Panc1 (cell line): ENCODE measurements at regions not wholly inside any gene's neighbourhood (a gene's known extent, or its start where the extent isn't known, plus 50 kb on each side); places are given as distances from the start of the nearest gene placed in this dataset.
A peak's percentile ranks its signal among the peaks of the same experiment; 100 is the strongest.

Experiments
- ATAC-seq: fragments of 200-7000 bp; cut with Tn5 transposase; 2 replicates; pipeline ENCODE4 v1.9.1; 2020; ENCODE audit warnings: mild to moderate bottlenecking, moderate library complexity
- BruUV-seq: library from RNA; stranded (reverse); fragments of 400-500 nt; replicated peaks from 2 replicates; lab custom pipeline; 2021; lab: Mats Ljungman, UMichigan
- CTCF ChIA-PET: fragments of 300-600 bp; sonication (Branson Sonifier 250); formaldehyde crosslinking; loops from one replicate; lab custom pipeline; 2022; ENCODE audit warnings: antibody characterized with exemption; lab: Charles Lee
- POLR2A ChIA-PET: fragments of 300-600 bp; sonication (Branson Sonifier 250); formaldehyde crosslinking; loops from one replicate; lab custom pipeline; 2022; ENCODE audit warnings: antibody characterized with exemption; lab: Charles Lee
- DNase-seq: peaks from one replicate; pipeline ENCODE4 v3.0.0-alpha.2; 2010; ENCODE audit warnings: low read depth, low spot score
- H3K27ac ChIP-seq: 2 replicates; pipeline ENCODE4 v1.5.1; 2011; ENCODE audit warnings: mild to moderate bottlenecking, low read length, inconsistent platforms
- H3K27me3 ChIP-seq: fragments of 200-500 bp; sonication (Bioruptor generic); 2 replicates; pipeline ENCODE4 v1.6.0; 2014; ENCODE audit warnings: low read length, inconsistent platforms; ENCODE audit not compliant: control insufficient read depth, insufficient read depth
- H3K36me3 ChIP-seq: fragments of 200-500 bp; sonication (Bioruptor generic); 2 replicates; pipeline ENCODE4 v1.5.1; 2014; ENCODE audit warnings: inconsistent platforms, mild to moderate bottlenecking, low read length, moderate library complexity; ENCODE audit not compliant: control insufficient read depth, insufficient read depth
- H3K4me1 ChIP-seq: 2 replicates; pipeline ENCODE4 v1.5.1; 2011; ENCODE audit warnings: inconsistent platforms, mild to moderate bottlenecking, low read length, moderate library complexity; ENCODE audit not compliant: control insufficient read depth, insufficient read depth
- H3K4me3 ChIP-seq, 2 experiments: 2 replicates each; pipeline ENCODE4 v1.5.1; 2011 to 2012; ENCODE audit warnings: low read depth in 2 of 2, low read length in 2 of 2, mild to moderate bottlenecking in 2 of 2, inconsistent platforms in 1 of 2, moderate library complexity in 1 of 2
- H3K9me3 ChIP-seq: fragments of 200-500 bp; sonication (Bioruptor generic); 2 replicates; pipeline ENCODE4 v1.5.1; 2014; ENCODE audit warnings: low read depth, mild to moderate bottlenecking, inconsistent platforms, low read length, moderate library complexity; ENCODE audit not compliant: control insufficient read depth, insufficient read depth
- POLR2AphosphoS5 ChIP-seq: IDR thresholded peaks from 2 replicates; pipeline ENCODE4 v1.6.1; 2012; ENCODE audit warnings: mild to moderate bottlenecking, low read depth, low read length, moderate library complexity
- SIN3A ChIP-seq: IDR thresholded peaks from 2 replicates; pipeline ENCODE4 v1.6.1; 2012; ENCODE audit warnings: low read depth, mild to moderate bottlenecking, low read length, moderate library complexity, borderline replicate concordance; ENCODE audit not compliant: insufficient read depth
- TCF7L2 ChIP-seq: IDR thresholded peaks from 2 replicates; pipeline ENCODE4 v1.6.1; 2011; ENCODE audit warnings: mild to moderate bottlenecking, low read depth, low read length, inconsistent platforms
- in situ Hi-C: cut with HindIII; loops from 2 replicates; pipeline ENCODE4 v1.10.0; 2016; ENCODE audit warnings: low sequenced_read_pairs, low pct_unique_long_range_greater_than_20kb
- intact Hi-C: fragments of 100-400 bp; cut with micrococcal nuclease; formaldehyde crosslinking; loops from one replicate; pipeline ENCODE4 v1.10.0; 2022; ENCODE audit not compliant: unreplicated experiment
- TF ChIP-seq, protein P1 (sequence below): fragments of 450-650 bp; IDR thresholded peaks from 2 replicates; pipeline ENCODE4 v1.5.1; 2017; ENCODE audit warnings: mild to moderate bottlenecking
- TF ChIP-seq, protein P2 (sequence below), 2 experiments: IDR thresholded peaks; 2 replicates each; pipeline ENCODE4 v1.6.1; 2011 to 2012; ENCODE audit warnings: low read depth in 2 of 2, control low read depth in 1 of 2, low read length in 1 of 2, mild to moderate bottlenecking in 1 of 2, moderate library complexity in 1 of 2; ENCODE audit not compliant: insufficient read depth in 1 of 2

DNA sequence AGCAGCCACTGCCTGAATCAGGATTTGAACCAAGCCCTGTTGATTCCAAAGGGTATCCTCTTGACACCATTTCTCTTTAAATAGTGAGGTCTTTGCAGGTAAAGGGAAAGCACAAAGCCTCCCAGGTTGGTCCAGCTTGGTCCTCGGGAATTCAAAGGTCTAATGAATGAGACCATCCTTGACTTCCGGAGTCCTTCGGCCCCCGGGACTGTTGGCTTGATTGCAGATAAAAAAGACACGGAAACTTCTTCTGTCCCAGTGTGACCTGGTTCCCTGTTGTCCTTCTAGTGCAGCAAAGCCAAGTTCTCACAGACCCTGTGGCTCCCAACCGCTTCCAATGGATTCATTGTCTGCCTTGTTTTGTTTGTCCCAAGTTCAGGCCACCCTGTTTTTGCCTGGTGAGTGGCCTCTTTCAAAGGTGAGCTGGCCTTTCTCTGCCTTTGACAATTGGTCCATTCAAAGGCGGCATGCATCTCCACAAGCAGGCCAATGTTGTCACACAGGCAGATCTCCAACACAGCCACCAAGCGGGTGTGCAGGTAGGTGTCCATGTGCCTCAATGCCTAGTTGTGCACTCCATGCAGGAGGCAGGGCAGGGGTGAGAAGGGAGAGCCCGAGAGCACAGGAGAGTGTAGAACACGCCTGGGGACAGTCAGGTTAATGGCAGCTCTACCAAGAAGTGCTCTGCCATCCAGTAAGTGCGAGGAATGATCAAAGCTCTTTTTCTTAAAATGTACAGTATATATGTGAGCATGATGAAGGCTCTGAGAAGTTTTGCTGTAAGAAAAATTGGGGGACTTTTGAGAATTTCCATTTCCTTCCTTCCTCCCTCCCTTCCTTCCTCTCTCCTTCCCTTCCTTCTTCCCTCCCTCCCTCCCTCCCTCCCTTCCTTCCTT, 82.1 kb upstream of the ZBTB40 start:
- TF ChIP-seq TCF7L2 (no peak), POLR2AphosphoS5 (no peak), SIN3A (no peak)
- TF ChIP-seq, protein P1, sequence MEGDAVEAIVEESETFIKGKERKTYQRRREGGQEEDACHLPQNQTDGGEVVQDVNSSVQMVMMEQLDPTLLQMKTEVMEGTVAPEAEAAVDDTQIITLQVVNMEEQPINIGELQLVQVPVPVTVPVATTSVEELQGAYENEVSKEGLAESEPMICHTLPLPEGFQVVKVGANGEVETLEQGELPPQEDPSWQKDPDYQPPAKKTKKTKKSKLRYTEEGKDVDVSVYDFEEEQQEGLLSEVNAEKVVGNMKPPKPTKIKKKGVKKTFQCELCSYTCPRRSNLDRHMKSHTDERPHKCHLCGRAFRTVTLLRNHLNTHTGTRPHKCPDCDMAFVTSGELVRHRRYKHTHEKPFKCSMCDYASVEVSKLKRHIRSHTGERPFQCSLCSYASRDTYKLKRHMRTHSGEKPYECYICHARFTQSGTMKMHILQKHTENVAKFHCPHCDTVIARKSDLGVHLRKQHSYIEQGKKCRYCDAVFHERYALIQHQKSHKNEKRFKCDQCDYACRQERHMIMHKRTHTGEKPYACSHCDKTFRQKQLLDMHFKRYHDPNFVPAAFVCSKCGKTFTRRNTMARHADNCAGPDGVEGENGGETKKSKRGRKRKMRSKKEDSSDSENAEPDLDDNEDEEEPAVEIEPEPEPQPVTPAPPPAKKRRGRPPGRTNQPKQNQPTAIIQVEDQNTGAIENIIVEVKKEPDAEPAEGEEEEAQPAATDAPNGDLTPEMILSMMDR, result no peak
- TF ChIP-seq, protein P2, sequence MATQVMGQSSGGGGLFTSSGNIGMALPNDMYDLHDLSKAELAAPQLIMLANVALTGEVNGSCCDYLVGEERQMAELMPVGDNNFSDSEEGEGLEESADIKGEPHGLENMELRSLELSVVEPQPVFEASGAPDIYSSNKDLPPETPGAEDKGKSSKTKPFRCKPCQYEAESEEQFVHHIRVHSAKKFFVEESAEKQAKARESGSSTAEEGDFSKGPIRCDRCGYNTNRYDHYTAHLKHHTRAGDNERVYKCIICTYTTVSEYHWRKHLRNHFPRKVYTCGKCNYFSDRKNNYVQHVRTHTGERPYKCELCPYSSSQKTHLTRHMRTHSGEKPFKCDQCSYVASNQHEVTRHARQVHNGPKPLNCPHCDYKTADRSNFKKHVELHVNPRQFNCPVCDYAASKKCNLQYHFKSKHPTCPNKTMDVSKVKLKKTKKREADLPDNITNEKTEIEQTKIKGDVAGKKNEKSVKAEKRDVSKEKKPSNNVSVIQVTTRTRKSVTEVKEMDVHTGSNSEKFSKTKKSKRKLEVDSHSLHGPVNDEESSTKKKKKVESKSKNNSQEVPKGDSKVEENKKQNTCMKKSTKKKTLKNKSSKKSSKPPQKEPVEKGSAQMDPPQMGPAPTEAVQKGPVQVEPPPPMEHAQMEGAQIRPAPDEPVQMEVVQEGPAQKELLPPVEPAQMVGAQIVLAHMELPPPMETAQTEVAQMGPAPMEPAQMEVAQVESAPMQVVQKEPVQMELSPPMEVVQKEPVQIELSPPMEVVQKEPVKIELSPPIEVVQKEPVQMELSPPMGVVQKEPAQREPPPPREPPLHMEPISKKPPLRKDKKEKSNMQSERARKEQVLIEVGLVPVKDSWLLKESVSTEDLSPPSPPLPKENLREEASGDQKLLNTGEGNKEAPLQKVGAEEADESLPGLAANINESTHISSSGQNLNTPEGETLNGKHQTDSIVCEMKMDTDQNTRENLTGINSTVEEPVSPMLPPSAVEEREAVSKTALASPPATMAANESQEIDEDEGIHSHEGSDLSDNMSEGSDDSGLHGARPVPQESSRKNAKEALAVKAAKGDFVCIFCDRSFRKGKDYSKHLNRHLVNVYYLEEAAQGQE (IDR thresholded peaks at IDR 0.05; ENCODE audit: insufficient read depth in 1 of 2, low read depth in 2 of 2, low read length in 1 of 2), result no peak
- no peaks in the 10 kb centered on the region for H3K4me1 ChIP-seq
- DNase-seq, result no peak
- H3K4me3 ChIP-seq, result no peak overlapping the region
- no peak for ATAC-seq
- peaks cover 26% of the 10 kb centered on the region for H3K27me3 ChIP-seq
- in situ Hi-C loops (no loop called here), intact Hi-C loops (no loop called here)
- H3K36me3 ChIP-seq, result no peaks in the 10 kb centered on the region
- no peaks in the 10 kb centered on the region; the same call in 1 of the 2 replicates for H3K9me3 ChIP-seq
- no peak overlapping the region for H3K27ac ChIP-seq
- ChIA-PET CTCF (no interaction called here), POLR2A (no interaction called here)
- no TSS peak for BruUV-seq

GRCh38 chr1:22370190-22370498, 81.5 kb upstream of the ZBTB40 start:
- TF ChIP-seq, protein P2 (IDR thresholded peaks at IDR 0.05; ENCODE audit: insufficient read depth in 1 of 2, low read depth in 2 of 2, low read length in 1 of 2), result 0 out of 4 replicates have a peak, but pooled peaks of 1 of the 2 experiments have one; percentile 14
- TF ChIP-seq SIN3A, result no peak
- peaks cover 26% of the 10 kb centered on the region for H3K27me3 ChIP-seq
- intact Hi-C loops, result no loop called here
- ChIA-PET POLR2A (no interaction called here), CTCF (no interaction called here)
- BruUV-seq, result no TSS peak
- no peaks in the 10 kb centered on the region for H3K36me3 ChIP-seq
- DNase-seq (no peak), ATAC-seq (no peak)
- H3K4me1 ChIP-seq, result no peaks in the 10 kb centered on the region
- in situ Hi-C loops, result no loop called here
- H3K9me3 ChIP-seq, result no peaks in the 10 kb centered on the region; the same call in 1 of the 2 replicates
- H3K27ac ChIP-seq, result no peak overlapping the region
- H3K4me3 ChIP-seq, result no peak overlapping the region
